ENCODE measurements at regions not wholly inside any gene's neighbourhood (a gene's known extent, or its start where the extent isn't known, plus 50 kb on each side); places are given as distances from the start of the nearest gene placed in this dataset.
"Not testable (repeated sequence)": the region's sequence is repeated elsewhere in the genome, so short reads cannot be mapped to it uniquely, and the experiment has no call there.

- intact Hi-C loops (cut with micrococcal nuclease), result no loop called here
Observed at GRCh38 chr11:110886288-110886970, 174.2 kb upstream of the ARHGAP20 start.

- intact Hi-C loops (cut with micrococcal nuclease), result no loop called here
Observed at GRCh38 chr11:110883256-110883655, 171.0 kb upstream of the ARHGAP20 start.

- intact Hi-C loops (cut with micrococcal nuclease), result no loop called here
Observed at GRCh38 chr11:110878513-110878912, 166.3 kb upstream of the ARHGAP20 start.

- intact Hi-C loops (cut with micrococcal nuclease), result no loop called here
Observed at GRCh38 chr11:110874437-110875030, 162.3 kb upstream of the ARHGAP20 start.

- intact Hi-C loops (cut with micrococcal nuclease), result no loop called here
Observed at GRCh38 chr11:110873975-110874374, 161.7 kb upstream of the ARHGAP20 start.

- intact Hi-C loops (cut with micrococcal nuclease), result no loop called here
Observed at GRCh38 chr11:110870816-110871522, 158.7 kb upstream of the ARHGAP20 start.

GRCh38 chr11:110867951-110868350, 155.7 kb upstream of the ARHGAP20 start:
- intact Hi-C loops (cut with micrococcal nuclease), result no loop called here

GRCh38 chr11:110866081-110866480, 153.8 kb upstream of the ARHGAP20 start:
- intact Hi-C loops (cut with micrococcal nuclease), result no loop called here

GRCh38 chr11:110862407-110862806, 150.2 kb upstream of the ARHGAP20 start:
- intact Hi-C loops (cut with micrococcal nuclease), result no loop called here

GRCh38 chr11:110860461-110860860, 148.2 kb upstream of the ARHGAP20 start:
- intact Hi-C loops (cut with micrococcal nuclease), result no loop called here

GRCh38 chr11:110859998-110860397, 147.8 kb upstream of the ARHGAP20 start:
- intact Hi-C loops (cut with micrococcal nuclease), result no loop called here

- intact Hi-C loops (cut with micrococcal nuclease), result no loop called here
Observed at GRCh38 chr11:110859240-110859840, 147.1 kb upstream of the ARHGAP20 start.

- intact Hi-C loops (cut with micrococcal nuclease), result no loop called here
Observed at GRCh38 chr11:110858547-110858921, 146.3 kb upstream of the ARHGAP20 start.

- intact Hi-C loops (cut with micrococcal nuclease), result no loop called here
Observed at GRCh38 chr11:110857892-110858546, 145.8 kb upstream of the ARHGAP20 start.

GRCh38 chr11:110856996-110857812, 145.0 kb upstream of the ARHGAP20 start:
- intact Hi-C loops (cut with micrococcal nuclease), result no loop called here

- intact Hi-C loops (cut with micrococcal nuclease), result no loop called here
Observed at GRCh38 chr11:110856340-110856739, 144.1 kb upstream of the ARHGAP20 start.

GRCh38 chr11:110855191-110855590, 143.0 kb upstream of the ARHGAP20 start:
- intact Hi-C loops (cut with micrococcal nuclease), result no loop called here

GRCh38 chr11:110852921-110853490, 140.8 kb upstream of the ARHGAP20 start:
- intact Hi-C loops (cut with micrococcal nuclease), result no loop called here

GRCh38 chr11:110850846-110851245, 138.6 kb upstream of the ARHGAP20 start:
- intact Hi-C loops (cut with micrococcal nuclease), result no loop called here

- intact Hi-C loops (cut with micrococcal nuclease), result not testable (repeated sequence)
Observed at GRCh38 chr11:110843053-110843452, 130.8 kb upstream of the ARHGAP20 start.
